SKM-1 (cell line): ENCODE measurements at regions not wholly inside any gene's neighbourhood (a gene's known extent, or its start where the extent isn't known, plus 50 kb on each side); places are given as distances from the start of the nearest gene placed in this dataset.

Experiments used
- DNase-seq: peaks from one replicate; lab custom pipeline; 2025; ENCODE audit not compliant: unreplicated experiment; lab: John Stamatoyannopoulos, UW

- DNase-seq: no peak
Observed at GRCh38 chr1:58006421-58007046, 540.0 kb downstream of the OMA1 start.

GRCh38 chr1:58005212-58005611 is 541.3 kb downstream of the OMA1 start:
- no peak for DNase-seq

- DNase-seq: no peak
Observed at GRCh38 chr1:58003988-58004387, 542.5 kb downstream of the OMA1 start.

- DNase-seq: no peak
Observed at GRCh38 chr1:58003059-58003458, 543.5 kb downstream of the OMA1 start.

GRCh38 chr1:58000821-58001220 is 545.7 kb downstream of the OMA1 start:
- DNase-seq: no peak

GRCh38 chr1:58000116-58000515 is 546.4 kb downstream of the OMA1 start:
- DNase-seq: no peak

GRCh38 chr1:57996400-57996799 is 550.1 kb downstream of the OMA1 start:
- no peak for DNase-seq

- DNase-seq: no peak
Observed at GRCh38 chr1:57991289-57991688, 555.2 kb downstream of the OMA1 start.

- DNase-seq: no peak
Observed at GRCh38 chr1:57989877-57990276, 556.6 kb downstream of the OMA1 start.

GRCh38 chr1:57987523-57987922 is 559.0 kb downstream of the OMA1 start:
- DNase-seq: no peak

- DNase-seq: peak; percentile 59
Observed at GRCh38 chr1:57986432-57986831, 560.1 kb downstream of the OMA1 start.

GRCh38 chr1:57984277-57984676 is 560.4 kb upstream of the DAB1 start:
- no peak for DNase-seq

GRCh38 chr1:57983441-57983840 is 559.6 kb upstream of the DAB1 start:
- DNase-seq: no peak

- no peak for DNase-seq
Observed at GRCh38 chr1:57982852-57983251, 559.0 kb upstream of the DAB1 start.

- no peak for DNase-seq
Observed at GRCh38 chr1:57976216-57976615, 552.4 kb upstream of the DAB1 start.

- no peak for DNase-seq
Observed at GRCh38 chr1:57968321-57968720, 544.5 kb upstream of the DAB1 start.

- no peak for DNase-seq
Observed at GRCh38 chr1:57966751-57967406, 543.0 kb upstream of the DAB1 start.

- no peak for DNase-seq
Observed at GRCh38 chr1:57966340-57966739, 542.5 kb upstream of the DAB1 start.

GRCh38 chr1:57963581-57963980 is 539.7 kb upstream of the DAB1 start:
- DNase-seq: no peak

GRCh38 chr1:57959531-57960241 is 535.8 kb upstream of the DAB1 start:
- DNase-seq: no peak

GRCh38 chr1:57957576-57957975 is 533.7 kb upstream of the DAB1 start:
- DNase-seq: no peak

GRCh38 chr1:57951390-57951789 is 527.5 kb upstream of the DAB1 start:
- DNase-seq: no peak
